ENCODE measurements at regions not wholly inside any gene's neighbourhood (a gene's known extent, or its start where the extent isn't known, plus 50 kb on each side); places are given as distances from the start of the nearest gene placed in this dataset.

- no peak for TF ChIP-seq CTCF (conservative IDR thresholded peaks at IDR 0.05; ENCODE audit: low read depth, low read length)
- no peak for TF ChIP-seq EZH2 (IDR thresholded peaks at IDR 0.05; ENCODE audit: low read length, unreplicated experiment)
- TF ChIP-seq EZH2phosphoT487 (IDR thresholded peaks at IDR 0.05; ENCODE audit: borderline replicate concordance, low read length), result no peak
Observed at GRCh38 chr11:96753997-96754396, 364.2 kb downstream of the JRKL start.
